PFSK-1 (cell line): ENCODE measurements at regions not wholly inside any gene's neighbourhood (a gene's known extent, or its start where the extent isn't known, plus 50 kb on each side); places are given as distances from the start of the nearest gene placed in this dataset.

Source experiments
- FOXP2 ChIP-seq: optimal IDR thresholded peaks from 2 replicates; pipeline ENCODE3; 2011; ENCODE audit warnings: borderline replicate concordance, control low read depth, inconsistent platforms; ENCODE audit not compliant: insufficient read depth; ENCODE audit errors: extremely low read length, extremely low read depth
- POLR2AphosphoS5 ChIP-seq: IDR thresholded peaks from 2 replicates; pipeline ENCODE4 v1.6.1; 2012; ENCODE audit warnings: low read depth, mild to moderate bottlenecking, control low read depth, low read length, moderate library complexity
- REST ChIP-seq, 2 experiments: IDR thresholded peaks; 2 replicates each; pipeline versions ENCODE4 v1.6.1 to v1.8.0; 2011 to 2012; ENCODE audit warnings: low read depth in 2 of 2, low read length in 2 of 2, control low read depth in 1 of 2, inconsistent platforms in 1 of 2, mild to moderate bottlenecking in 1 of 2, moderate library complexity in 1 of 2; ENCODE audit not compliant: insufficient read depth in 1 of 2
- SIN3A ChIP-seq: IDR thresholded peaks from 2 replicates; pipeline ENCODE4 v1.6.1; 2012; ENCODE audit warnings: mild to moderate bottlenecking, low read length, moderate library complexity, borderline replicate concordance; ENCODE audit not compliant: insufficient read depth
- TAF1 ChIP-seq: IDR thresholded peaks from 2 replicates; pipeline ENCODE4 v1.6.1; 2012; ENCODE audit warnings: low read length, control low read depth, borderline replicate concordance; ENCODE audit not compliant: insufficient read depth

DNA sequence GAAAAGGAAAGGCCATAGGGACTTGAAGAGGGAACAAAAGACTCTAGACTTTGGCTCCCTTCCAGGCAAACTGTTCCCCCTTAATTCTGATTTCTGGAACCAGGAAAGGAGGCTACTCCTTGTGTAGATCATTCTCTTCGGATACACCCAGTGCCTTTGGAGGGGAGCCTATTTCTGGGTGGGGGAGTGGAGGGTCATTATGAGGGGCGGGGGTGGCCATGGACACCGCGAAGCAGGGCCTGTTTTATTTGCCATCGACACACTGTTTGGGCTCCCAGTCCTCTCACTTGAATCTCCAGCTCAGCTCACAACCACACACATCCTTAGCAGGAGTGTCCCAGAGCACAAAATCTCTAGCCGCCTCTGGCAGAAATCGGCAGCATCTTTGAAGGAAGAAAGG, 132.3 kb downstream of the PXDC1 start:
- TF ChIP-seq TAF1 (no peak), POLR2AphosphoS5 (no peak), REST (IDR thresholded peaks at IDR 0.05; ENCODE audit: insufficient read depth in 1 of 2, low read depth in 2 of 2, low read length in 2 of 2) (no peak), SIN3A (no peak), FOXP2 (no peak)
